ENCODE measurements at regions not wholly inside any gene's neighbourhood (a gene's known extent, or its start where the extent isn't known, plus 50 kb on each side); places are given as distances from the start of the nearest gene placed in this dataset.
"Not testable (repeated sequence)": the region's sequence is repeated elsewhere in the genome, so short reads cannot be mapped to it uniquely, and the experiment has no call there.

GRCh38 chrX:56343219-56343618 is 111.1 kb downstream of the KLF8 start:
- no peaks in the 10 kb centered on the region for H3K4me1 ChIP-seq (ENCODE audit: insufficient read depth, insufficient read length)
- no peaks in the 10 kb centered on the region for H3K27me3 ChIP-seq (ENCODE audit: insufficient read depth, insufficient read length)
- no peak for DNase-seq (ENCODE audit: low read depth, low spot score)
- no peak overlapping the region for H3K9ac ChIP-seq (ENCODE audit: insufficient read length, low read depth)
- H3K4me3 ChIP-seq (ENCODE audit: insufficient read length, low read depth): no peak overlapping the region
- H3K36me3 ChIP-seq (ENCODE audit: insufficient read depth, insufficient read length, low read length): no peaks in the 10 kb centered on the region
- TF ChIP-seq ZNF274 (IDR thresholded peaks at IDR 0.05; ENCODE audit: low read depth, low read length): no peak
- TF ChIP-seq SUZ12 (IDR thresholded peaks at IDR 0.05; ENCODE audit: extremely low read depth, insufficient read depth, insufficient read length): no peak
- TF ChIP-seq YY1 (IDR thresholded peaks at IDR 0.05; ENCODE audit: insufficient read depth, insufficient read length): no peak
- no peaks in the 10 kb centered on the region for H3K9me3 ChIP-seq (ENCODE audit: insufficient read depth, low read length)

GRCh38 chrX:56343664-56344063 is 111.5 kb downstream of the KLF8 start:
- no peaks in the 10 kb centered on the region for H3K4me1 ChIP-seq (ENCODE audit: insufficient read depth, insufficient read length)
- no peak for DNase-seq (ENCODE audit: low read depth, low spot score)
- H3K36me3 ChIP-seq (ENCODE audit: insufficient read depth, insufficient read length, low read length): no peaks in the 10 kb centered on the region
- no peaks in the 10 kb centered on the region for H3K27me3 ChIP-seq (ENCODE audit: insufficient read depth, insufficient read length)
- TF ChIP-seq SUZ12 (IDR thresholded peaks at IDR 0.05; ENCODE audit: extremely low read depth, insufficient read depth, insufficient read length) (no peak), ZNF274 (IDR thresholded peaks at IDR 0.05; ENCODE audit: low read depth, low read length) (no peak), YY1 (IDR thresholded peaks at IDR 0.05; ENCODE audit: insufficient read depth, insufficient read length) (no peak)
- no peak overlapping the region for H3K4me3 ChIP-seq (ENCODE audit: insufficient read length, low read depth)
- H3K9me3 ChIP-seq (ENCODE audit: insufficient read depth, low read length): no peaks in the 10 kb centered on the region
- H3K9ac ChIP-seq (ENCODE audit: insufficient read length, low read depth): no peak overlapping the region

- not testable (repeated sequence) for H3K4me1 ChIP-seq (ENCODE audit: insufficient read depth, insufficient read length); H3K36me3 ChIP-seq (ENCODE audit: insufficient read depth, insufficient read length, low read length); H3K27me3 ChIP-seq (ENCODE audit: insufficient read depth, insufficient read length); H3K9me3 ChIP-seq (ENCODE audit: insufficient read depth, low read length); H3K9ac ChIP-seq (ENCODE audit: insufficient read length, low read depth); H3K4me3 ChIP-seq (ENCODE audit: insufficient read length, low read depth); DNase-seq (ENCODE audit: low read depth, low spot score)
Observed at GRCh38 chrX:56358145-56358544, 126.0 kb downstream of the KLF8 start.

GRCh38 chrX:56365171-56365570 is 133.0 kb downstream of the KLF8 start:
- not testable (repeated sequence) for H3K4me1 ChIP-seq (ENCODE audit: insufficient read depth, insufficient read length); H3K36me3 ChIP-seq (ENCODE audit: insufficient read depth, insufficient read length, low read length); H3K9ac ChIP-seq (ENCODE audit: insufficient read length, low read depth); DNase-seq (ENCODE audit: low read depth, low spot score); H3K27me3 ChIP-seq (ENCODE audit: insufficient read depth, insufficient read length); H3K4me3 ChIP-seq (ENCODE audit: insufficient read length, low read depth); H3K9me3 ChIP-seq (ENCODE audit: insufficient read depth, low read length)

- no peak for TF ChIP-seq YY1 (IDR thresholded peaks at IDR 0.05; ENCODE audit: insufficient read depth, insufficient read length)
- no peak for TF ChIP-seq ZNF274 (IDR thresholded peaks at IDR 0.05; ENCODE audit: low read depth, low read length)
- no peak for TF ChIP-seq SUZ12 (IDR thresholded peaks at IDR 0.05; ENCODE audit: extremely low read depth, insufficient read depth, insufficient read length)
- no peak for DNase-seq (ENCODE audit: low read depth, low spot score)
- no peak overlapping the region for H3K4me3 ChIP-seq (ENCODE audit: insufficient read length, low read depth)
- H3K4me1 ChIP-seq (ENCODE audit: insufficient read depth, insufficient read length): no peaks in the 10 kb centered on the region
- no peak overlapping the region for H3K9ac ChIP-seq (ENCODE audit: insufficient read length, low read depth)
- H3K27me3 ChIP-seq (ENCODE audit: insufficient read depth, insufficient read length): no peaks in the 10 kb centered on the region
- H3K36me3 ChIP-seq (ENCODE audit: insufficient read depth, insufficient read length, low read length): no peaks in the 10 kb centered on the region
- no peaks in the 10 kb centered on the region for H3K9me3 ChIP-seq (ENCODE audit: insufficient read depth, low read length)
Observed at GRCh38 chrX:56366901-56367300, 134.7 kb downstream of the KLF8 start.

- Histone ChIP-seq H3K36me3 (ENCODE audit: insufficient read depth, insufficient read length, low read length) (no peaks in the 10 kb centered on the region), H3K27me3 (ENCODE audit: insufficient read depth, insufficient read length) (no peaks in the 10 kb centered on the region), H3K9ac (ENCODE audit: insufficient read length, low read depth) (no peak overlapping the region), H3K9me3 (ENCODE audit: insufficient read depth, low read length) (no peaks in the 10 kb centered on the region), H3K4me1 (ENCODE audit: insufficient read depth, insufficient read length) (no peaks in the 10 kb centered on the region), H3K4me3 (ENCODE audit: insufficient read length, low read depth) (no peak overlapping the region)
- DNase-seq (ENCODE audit: low read depth, low spot score): no peak
- TF ChIP-seq ZNF274 (IDR thresholded peaks at IDR 0.05; ENCODE audit: low read depth, low read length) (no peak), YY1 (IDR thresholded peaks at IDR 0.05; ENCODE audit: insufficient read depth, insufficient read length) (no peak), SUZ12 (IDR thresholded peaks at IDR 0.05; ENCODE audit: extremely low read depth, insufficient read depth, insufficient read length) (no peak)
Observed at GRCh38 chrX:56368962-56369361, 136.8 kb downstream of the KLF8 start.

- H3K36me3 ChIP-seq (ENCODE audit: insufficient read depth, insufficient read length, low read length); H3K4me3 ChIP-seq (ENCODE audit: insufficient read length, low read depth); H3K4me1 ChIP-seq (ENCODE audit: insufficient read depth, insufficient read length); H3K27me3 ChIP-seq (ENCODE audit: insufficient read depth, insufficient read length); H3K9me3 ChIP-seq (ENCODE audit: insufficient read depth, low read length); DNase-seq (ENCODE audit: low read depth, low spot score); H3K9ac ChIP-seq (ENCODE audit: insufficient read length, low read depth): not testable (repeated sequence)
Observed at GRCh38 chrX:56379984-56380780, 148.0 kb downstream of the KLF8 start.

GRCh38 chrX:56382278-56382677 is 150.1 kb downstream of the KLF8 start:
- no peak for DNase-seq (ENCODE audit: low read depth, low spot score)
- Histone ChIP-seq H3K4me3 (ENCODE audit: insufficient read length, low read depth) (no peak overlapping the region), H3K27me3 (ENCODE audit: insufficient read depth, insufficient read length) (no peaks in the 10 kb centered on the region), H3K9me3 (ENCODE audit: insufficient read depth, low read length) (no peaks in the 10 kb centered on the region), H3K36me3 (ENCODE audit: insufficient read depth, insufficient read length, low read length) (no peaks in the 10 kb centered on the region), H3K9ac (ENCODE audit: insufficient read length, low read depth) (no peak overlapping the region), H3K4me1 (ENCODE audit: insufficient read depth, insufficient read length) (no peaks in the 10 kb centered on the region)
- TF ChIP-seq SUZ12 (IDR thresholded peaks at IDR 0.05; ENCODE audit: extremely low read depth, insufficient read depth, insufficient read length): no peak
- TF ChIP-seq ZNF274 (IDR thresholded peaks at IDR 0.05; ENCODE audit: low read depth, low read length): no peak
- no peak for TF ChIP-seq YY1 (IDR thresholded peaks at IDR 0.05; ENCODE audit: insufficient read depth, insufficient read length)
